HG03432 (cell line): ENCODE measurements at regions not wholly inside any gene's neighbourhood (a gene's known extent, or its start where the extent isn't known, plus 50 kb on each side); places are given as distances from the start of the nearest gene placed in this dataset.

ENCODE experiments used
- ATAC-seq: cut with Tn5 transposase; IDR thresholded peaks from one replicate; pipeline ENCODE4 v1.9.1; 2021; ENCODE audit warnings: mild to moderate bottlenecking, moderate library complexity; ENCODE audit not compliant: unreplicated experiment

DNA sequence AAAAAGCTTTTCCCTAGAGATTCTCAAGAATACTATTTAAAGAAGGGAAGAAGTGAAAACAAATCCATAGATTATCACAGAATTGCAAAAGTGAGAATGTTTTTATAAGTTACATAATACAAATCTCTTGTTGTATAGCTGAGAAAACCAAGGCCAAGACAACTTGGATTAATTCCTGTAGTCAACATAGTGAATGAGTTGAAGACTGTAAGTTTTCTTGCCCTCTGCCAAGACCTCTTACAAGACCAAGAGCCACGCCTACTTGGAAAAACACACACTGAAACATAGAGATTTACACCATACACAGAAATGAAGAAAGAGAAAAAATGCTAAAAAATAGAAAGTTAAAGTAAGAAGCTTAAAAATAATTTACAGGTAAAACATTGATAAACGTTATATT lies 2024.0 kb downstream of the PCDH7 start:
- no peak for ATAC-seq

DNA sequence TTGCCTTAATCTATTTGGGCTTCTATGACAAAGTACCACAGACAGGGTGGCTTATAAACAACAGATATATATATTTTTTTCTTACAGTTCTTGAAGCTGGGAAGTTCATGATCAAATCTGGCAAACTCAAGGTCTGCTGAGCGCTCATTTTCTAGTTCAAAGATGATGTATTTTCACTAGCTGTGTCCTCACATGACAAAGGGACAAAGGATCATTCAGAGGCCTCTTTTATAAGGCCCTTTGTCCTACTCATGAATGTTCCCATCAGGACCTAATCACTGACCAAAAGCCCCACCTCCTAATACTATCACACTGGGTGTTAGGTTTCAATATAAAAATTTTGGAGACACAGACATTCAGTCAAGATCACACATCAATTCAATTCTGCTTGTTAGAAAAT lies 2025.2 kb downstream of the PCDH7 start:
- ATAC-seq, result no peak

DNA sequence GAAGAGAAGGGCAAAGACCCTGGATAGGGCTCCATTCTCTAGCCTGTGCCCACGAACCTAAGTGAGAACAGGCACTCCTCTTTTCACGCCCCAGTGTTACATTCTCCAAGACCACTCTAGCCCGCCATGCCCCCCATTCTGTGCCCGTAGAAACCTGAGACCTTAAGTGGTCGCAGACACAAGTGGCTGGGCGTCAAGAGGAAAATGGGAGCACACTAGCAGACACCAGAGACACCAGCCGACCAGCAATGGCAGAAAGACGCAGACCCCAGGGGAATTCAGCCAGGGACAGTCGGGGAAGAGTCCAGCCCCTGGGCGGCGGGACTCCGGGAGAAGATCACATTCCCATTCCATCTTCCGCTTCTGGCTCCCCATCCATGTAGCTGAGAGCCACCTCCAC lies 2027.9 kb downstream of the PCDH7 start:
- ATAC-seq, result no peak

DNA sequence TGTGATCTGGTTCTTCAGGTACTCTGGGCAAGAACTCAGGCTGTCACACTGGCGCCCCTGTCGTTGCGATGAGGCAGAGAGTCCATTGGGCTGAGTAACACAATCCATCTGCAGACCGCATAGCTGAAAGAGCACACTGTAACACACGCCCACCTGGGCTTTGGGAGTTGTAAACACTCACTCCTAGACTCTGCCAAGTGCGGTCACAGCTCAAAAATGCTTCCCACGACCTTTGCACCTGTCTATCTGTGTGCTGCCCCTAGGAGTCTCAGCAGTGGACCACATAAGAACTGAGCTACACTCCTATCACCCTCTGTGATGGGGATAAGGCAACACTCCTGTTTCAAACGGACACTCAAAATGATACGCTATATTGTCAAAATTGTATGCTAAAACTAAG lies 2028.3 kb downstream of the PCDH7 start:
- ATAC-seq, result no peak

DNA sequence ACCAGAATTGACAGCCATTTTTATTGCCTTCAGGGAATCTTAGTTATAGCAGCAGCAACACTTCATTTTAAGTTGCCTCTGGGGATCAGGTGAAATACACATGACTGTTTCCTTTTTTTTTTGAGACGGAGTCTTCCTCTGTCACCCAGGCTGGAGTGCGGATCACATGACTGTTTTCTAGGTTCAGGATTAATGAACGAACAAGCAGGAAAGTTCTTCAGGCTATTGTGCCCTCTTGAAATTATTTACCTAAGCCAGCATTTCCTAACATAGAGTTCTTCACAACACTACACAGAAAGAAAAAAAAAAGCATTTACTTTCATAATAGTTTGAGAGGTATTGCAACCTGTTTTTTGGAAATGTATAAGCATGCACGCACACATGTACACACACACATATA lies 2032.8 kb downstream of the PCDH7 start:
- ATAC-seq, result no peak

DNA sequence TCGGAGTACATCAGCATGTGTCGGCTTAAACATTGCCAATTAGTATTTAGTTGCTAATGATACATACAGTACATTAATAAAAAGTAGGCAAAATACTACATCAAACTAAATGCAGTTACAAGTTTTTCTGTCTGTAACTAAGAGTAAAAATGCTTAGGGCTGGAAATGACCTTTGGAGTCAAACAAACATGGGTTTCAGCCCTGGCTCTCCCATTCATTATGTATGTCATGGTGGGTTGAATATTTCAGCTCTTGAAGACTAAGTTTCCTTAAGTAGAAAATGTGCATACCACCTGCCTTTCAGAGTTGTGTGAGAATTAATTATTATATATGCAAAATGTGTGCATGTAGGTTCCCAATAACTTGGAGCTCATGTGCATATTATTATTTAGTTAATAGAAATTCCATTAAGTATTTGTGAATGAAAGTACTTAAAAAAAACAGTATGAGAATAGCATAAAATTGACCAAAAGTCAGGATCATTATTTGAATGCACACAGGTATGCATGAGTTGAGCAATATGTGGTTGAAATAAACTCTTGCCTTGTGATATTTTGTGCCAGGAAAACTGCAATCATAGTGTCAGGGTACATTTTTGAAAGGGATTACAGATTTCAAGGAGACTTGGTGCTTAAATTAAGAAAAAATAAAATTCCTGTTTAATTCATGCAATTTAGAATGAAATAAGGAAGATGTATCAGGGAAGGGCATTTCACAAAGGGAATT lies 2048.7 kb downstream of the PCDH7 start:
- ATAC-seq, result no peak

DNA sequence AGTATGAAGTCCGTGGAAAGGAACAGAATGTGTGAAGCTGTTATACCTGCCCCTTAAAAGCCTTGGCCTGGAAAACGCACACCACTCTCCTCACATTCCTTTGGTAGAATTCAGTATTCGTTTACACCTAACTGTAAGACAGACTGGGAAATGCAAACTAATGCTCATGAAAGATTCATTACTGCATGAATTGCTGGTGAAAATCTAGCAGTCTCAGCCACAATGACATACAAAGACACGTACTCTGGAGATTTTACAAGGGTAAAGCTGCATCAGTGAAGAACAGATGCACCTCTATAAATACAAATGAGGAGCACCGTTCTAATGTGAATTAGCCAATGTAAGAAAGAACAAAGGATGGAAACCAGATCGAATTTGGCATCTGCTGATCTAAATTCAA lies 2051.3 kb downstream of the PCDH7 start:
- no peak for ATAC-seq

DNA sequence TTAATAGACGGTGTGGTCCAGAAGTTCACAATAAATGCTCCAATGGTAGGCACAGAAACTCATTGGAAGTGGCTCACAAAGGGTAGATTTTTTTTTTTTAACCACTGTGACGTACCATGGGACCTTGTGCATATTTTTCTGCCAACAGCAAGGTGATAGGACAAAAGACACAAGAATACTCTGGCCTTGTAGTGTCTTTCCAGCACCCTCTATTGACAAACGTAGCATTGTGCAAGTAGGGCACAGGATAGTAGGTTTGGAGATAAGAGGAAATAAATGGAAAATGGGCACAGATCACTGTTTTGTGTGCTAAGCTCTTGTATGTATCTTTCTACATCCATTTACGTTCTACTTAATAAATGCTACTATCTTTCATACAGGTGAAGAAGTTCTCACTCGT lies 2054.9 kb downstream of the PCDH7 start:
- ATAC-seq, result no peak

DNA sequence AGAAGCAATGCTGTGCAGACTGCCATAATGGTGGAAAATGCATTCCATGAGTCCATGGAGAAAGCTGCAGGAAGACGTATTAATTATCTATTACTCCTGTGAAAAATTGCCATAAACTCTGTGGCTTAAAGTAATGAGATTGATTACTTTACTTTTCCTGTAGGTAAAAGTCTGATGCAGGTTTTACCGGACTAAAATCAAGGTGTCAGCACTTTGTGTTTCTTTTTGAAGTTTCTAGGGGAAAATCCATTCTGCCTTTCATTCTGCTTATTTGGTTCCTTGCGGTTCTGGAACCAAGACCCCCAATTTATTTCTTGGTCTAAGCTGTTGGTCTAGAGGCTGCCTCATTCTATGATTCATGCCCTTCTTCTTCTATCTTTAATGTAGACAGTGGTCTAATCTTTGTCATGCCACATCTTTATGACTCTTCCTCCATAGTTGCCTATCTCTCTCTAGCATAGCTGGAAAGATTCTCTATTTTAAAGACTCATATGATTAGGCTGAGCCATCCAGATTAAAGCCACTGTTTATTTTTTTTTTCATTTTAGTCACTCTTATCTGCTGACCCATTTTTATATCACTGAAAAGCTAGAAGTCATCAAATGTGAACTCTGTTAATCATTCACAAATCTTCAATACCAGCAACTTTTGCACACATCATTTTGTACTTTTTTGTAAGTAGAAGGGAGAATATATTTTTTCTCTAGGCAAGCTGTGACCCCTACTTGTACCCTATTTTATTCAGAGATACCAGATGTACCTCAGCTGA lies 2056.4 kb downstream of the PCDH7 start:
- ATAC-seq, result no peak

DNA sequence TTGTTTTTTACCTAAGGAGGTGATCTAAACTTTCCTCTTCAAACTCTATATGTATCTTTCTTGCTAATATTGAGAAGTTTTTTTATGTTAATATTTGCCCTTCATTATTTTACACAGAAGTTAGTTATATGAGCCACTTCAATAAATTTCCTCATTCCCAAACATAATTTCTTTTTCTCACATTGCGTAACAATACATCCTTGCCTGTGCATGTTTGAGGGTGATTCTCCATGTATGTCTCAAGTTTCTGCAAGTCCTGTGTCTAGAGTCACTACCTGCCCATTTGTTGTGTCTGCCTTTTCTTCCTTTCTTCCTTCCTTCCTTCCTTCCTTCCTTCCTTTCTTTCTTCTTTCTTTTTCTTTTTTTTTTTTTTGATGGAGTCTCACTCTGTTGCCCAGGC lies 2057.9 kb downstream of the PCDH7 start:
- no peak for ATAC-seq

DNA sequence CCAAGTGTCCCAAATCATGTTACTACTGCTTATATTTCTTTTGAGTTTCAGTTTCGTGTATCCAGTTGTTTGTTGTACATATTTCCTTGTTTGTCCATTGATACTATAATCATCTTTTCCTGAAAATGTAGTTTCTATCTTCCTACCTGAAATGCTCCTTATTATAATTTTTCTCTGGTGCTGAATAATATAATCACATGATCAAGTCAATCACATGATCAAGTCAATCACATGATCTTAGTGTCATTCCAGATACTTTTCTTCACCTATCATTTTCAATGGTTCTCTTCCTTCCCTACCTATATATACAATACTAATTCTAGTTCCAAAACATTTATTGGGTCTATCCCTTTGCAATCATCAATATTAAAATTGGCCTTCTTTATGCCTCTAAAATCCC lies 2058.8 kb downstream of the PCDH7 start:
- ATAC-seq, result no peak

DNA sequence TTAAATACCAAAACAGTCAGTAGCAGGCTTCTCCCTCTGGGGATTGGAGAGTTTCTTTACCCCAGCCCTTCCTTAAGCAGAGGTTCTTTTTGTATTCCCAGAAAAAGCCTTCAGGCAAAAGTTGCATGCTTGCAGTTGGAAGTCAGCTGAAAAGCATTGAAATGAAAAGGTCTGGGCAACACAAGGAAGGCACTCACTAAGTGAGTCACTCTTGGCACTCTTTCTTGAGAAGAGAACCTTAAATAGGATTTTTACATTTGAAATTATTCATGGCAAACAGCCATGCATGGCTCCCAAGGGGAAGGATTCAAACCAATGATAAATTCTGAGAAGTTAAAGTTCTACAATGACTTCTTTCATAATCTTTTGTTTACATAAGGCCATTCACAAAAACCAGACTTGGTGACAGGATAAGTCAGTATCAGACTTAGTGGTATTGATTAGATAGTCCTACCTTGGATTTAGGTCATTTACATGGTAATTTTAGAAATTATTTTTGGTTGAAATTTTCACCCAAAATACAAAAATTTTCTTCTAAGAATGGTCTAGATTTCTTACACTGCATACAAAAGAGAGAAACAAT lies 2068.9 kb downstream of the PCDH7 start:
- ATAC-seq, result no peak

DNA sequence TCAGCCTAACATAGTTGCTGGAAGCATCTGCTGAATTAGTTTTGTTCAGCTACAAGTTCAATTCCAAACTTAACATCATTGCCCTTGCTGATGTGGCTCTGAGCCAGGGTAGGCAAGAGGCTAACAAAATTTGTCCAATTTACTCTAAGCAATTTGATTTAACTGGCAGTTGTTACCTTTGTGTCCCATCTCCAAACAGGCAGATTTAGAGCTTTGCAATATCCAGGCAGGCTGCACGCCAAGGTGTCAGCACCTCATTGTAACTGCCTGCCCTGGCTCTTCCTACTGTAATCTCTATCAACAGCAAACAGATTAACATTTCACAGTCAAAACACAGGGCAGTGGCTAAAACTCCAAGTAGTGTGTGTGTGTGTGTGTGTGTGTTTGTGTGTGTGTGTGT lies 2070.6 kb downstream of the PCDH7 start:
- no peak for ATAC-seq

DNA sequence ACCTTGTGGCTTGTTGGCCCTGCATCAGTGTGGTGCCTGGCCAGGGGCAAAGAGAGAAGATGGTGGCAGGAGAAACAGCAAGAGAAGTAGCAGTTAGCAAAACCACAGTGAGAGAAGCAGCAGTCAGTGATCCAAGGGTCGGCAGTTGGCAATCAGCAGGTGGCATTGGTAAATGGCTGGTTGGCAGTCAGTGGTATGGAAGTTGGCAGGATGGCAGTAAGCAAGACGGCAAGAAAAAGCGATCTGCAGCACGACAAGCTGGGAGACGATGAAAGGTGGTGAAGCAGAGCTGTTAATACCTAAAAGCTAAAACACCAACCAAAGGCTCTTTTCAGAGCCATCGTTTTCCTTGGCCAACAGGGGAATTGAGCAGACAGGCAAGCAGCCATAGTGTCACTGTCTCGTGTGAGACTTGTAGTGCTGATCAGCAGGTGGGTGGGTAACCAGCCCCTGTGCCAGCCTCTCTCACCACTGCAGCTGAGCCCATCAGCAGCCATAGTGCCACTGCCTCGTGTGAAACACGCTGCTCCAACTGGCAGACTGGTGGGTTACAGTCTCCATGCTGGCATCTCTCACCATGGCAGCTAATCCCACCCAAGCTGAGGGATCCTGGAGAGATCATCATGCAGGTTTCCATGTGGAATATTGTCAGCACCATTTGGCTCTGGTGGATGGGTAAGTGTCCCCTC lies 2078.4 kb downstream of the PCDH7 start:
- no peak for ATAC-seq

DNA sequence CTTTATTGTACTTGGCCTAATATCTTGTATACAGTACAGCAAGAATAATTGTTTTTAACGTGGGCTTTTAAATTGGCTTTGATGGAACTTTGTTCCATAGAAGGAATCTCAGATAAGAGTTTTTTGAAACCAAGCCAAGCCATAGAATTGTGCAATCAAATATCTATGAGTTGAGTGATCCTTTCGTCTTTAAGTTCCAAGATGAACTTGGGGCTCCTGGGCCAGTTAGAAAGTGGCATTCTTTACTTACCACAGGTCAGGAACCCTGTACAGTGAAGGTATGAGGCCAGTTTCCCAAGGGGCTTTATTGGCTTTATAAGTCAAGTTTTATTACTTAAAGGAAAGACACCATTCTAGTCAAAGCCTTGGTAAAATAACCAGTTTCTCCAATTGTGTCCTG lies 2104.2 kb downstream of the PCDH7 start:
- no peak for ATAC-seq

DNA sequence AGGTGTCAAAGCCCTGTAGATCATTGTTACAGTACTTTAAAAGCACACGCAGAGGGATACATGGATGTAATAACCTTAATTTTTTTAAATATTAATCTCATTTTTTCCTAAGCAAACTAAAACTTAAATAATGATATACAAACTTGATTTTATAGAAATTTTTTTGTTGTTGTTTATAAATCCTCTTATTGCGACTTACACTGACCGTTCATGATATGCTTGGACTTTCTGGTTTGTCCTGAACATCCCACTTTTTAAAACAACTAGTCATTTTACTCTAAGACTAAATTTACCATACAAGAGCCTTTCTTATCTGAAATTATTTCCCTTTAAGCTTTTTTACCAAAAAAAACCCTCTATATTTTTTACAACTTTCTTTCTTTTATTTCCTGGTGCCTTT lies 2106.0 kb downstream of the PCDH7 start:
- no peak for ATAC-seq

DNA sequence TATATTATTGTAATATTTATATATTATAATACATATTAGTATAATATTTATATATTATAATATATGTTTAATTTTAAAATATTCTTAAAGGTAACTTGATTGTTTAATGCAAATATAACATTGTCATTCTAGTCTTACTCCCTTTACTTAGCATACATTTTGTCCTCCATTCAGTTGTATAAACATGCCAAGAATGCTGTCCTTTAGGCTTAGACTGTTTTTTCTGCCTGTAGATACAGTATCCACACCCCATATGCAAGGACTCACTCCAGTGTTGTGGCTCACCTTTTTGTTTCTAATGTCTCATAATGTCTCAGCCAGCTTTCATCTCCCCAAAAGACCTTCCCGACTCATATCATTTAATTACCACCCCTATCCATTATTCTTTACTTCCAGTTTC lies 2110.0 kb downstream of the PCDH7 start:
- no peak for ATAC-seq

DNA sequence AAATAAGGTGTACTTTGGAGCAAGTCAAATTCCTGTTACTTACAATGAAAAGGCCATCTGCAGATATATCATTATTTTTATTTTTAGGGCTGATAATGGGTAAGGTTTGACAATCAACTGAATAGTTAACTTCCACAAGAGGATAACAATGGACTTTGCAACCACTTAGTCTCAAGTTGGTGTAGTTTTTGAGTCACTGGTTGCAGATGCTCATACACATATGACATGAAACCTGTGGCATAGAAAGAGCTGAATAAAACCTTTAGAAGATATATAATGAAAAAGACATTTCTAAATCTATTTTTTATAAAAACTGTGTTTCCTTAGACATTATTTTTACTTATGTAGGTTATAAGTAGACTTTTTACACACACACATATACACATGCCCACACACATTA lies 2110.9 kb downstream of the PCDH7 start:
- no peak for ATAC-seq

DNA sequence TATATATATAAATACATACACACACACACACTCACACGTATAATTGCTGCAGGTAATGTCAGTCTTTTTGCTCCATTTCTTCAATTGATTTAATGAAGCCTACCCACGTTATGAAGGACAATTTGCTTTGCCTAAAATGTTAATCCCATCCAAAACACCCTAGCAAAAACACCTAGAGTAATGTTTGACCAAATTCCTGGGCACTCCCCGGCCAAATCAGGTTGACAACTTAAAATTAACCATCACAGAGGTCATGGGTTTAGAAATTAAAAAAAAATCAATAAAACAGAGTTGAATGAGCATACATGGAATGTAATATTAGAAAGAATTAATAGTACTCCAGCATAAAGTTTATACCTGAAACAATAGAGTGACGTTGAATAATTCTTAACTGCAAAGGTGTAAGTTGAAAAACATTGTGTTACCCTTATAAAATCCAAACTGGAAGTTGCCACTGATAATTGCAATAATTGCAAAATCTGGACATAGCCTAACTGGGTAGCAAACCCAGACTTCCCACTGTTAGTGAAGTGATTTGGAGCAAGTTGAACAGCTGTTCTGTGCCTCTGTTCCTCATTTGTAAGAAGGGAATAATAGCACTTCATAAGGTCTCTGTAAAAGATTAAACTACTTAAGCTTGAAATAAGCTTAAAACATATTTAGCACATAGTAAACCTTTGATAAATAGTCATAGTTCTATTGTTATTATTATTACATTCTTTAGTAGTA lies 2120.5 kb downstream of the PCDH7 start:
- ATAC-seq, result no peak

DNA sequence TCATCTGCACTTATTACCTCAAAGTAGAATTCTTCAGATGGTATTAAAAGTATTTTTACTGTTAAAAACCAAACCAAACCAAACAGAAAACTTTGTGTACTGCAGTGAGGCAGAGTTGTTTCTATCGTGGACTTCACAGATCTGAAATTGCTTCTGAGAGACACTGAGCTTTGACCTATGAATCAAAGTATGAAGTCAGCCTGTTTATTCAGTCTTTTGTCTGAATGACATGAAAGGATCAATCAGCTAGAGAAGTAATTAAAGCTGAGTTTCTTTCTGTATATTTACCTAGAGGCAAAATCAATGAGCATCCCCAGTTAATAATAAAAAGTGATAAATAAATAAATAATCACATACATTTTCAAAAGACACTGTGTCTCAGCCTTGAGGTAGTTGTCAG lies 2121.0 kb downstream of the PCDH7 start:
- no peak for ATAC-seq

DNA sequence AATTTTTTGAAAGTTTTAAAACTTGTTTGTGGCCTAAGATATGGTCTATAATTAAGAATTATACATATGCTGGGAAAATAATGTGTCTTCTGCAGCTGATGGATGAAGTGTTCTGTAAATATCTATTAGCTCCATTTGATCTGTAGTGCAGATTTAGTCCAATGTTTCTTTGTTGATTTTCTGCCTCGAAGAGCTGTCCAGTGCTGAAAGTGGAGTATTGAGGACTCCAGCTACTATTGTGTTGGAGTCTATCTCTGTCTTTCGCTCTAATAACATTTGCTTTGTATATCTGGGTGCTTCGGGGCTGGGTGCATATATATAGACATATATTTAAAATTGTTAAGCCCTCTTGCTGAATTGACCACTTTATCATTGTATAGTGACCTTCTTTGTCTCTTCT lies 2127.3 kb downstream of the PCDH7 start:
- ATAC-seq, result no peak
